GM18951 (cell line): ENCODE measurements at regions not wholly inside any gene's neighbourhood (a gene's known extent, or its start where the extent isn't known, plus 50 kb on each side); places are given as distances from the start of the nearest gene placed in this dataset.

ENCODE experiments used
- POLR2A ChIP-seq: IDR thresholded peaks from 4 replicates; pipeline ENCODE4 v1.6.1; 2011; ENCODE audit warnings: mild to moderate bottlenecking; ENCODE audit not compliant: insufficient read length, insufficient read depth; ENCODE audit errors: extremely low read depth
- in situ Hi-C: fragments of 300-500 bp; cut with MboI; formaldehyde crosslinking; loops from one replicate; pipeline ENCODE4 v1.12.0; 2022; ENCODE audit warnings: low sequenced_read_pairs, mixed read lengths, inconsistent platforms; ENCODE audit not compliant: unreplicated experiment

GRCh38 chr6:105803442-105803841 lies 282.7 kb upstream of the PRDM1 start:
- in situ Hi-C loops = no loop called here
- no peak for TF ChIP-seq POLR2A

GRCh38 chr6:105802703-105803102 lies 283.4 kb upstream of the PRDM1 start:
- TF ChIP-seq POLR2A = no peak
- in situ Hi-C loops = no loop called here

- in situ Hi-C loops = no loop called here
- TF ChIP-seq POLR2A = no peak
Measured at GRCh38 chr6:105800871-105801270, 285.3 kb upstream of the PRDM1 start.

GRCh38 chr6:105800398-105800797 lies 285.7 kb upstream of the PRDM1 start:
- no peak for TF ChIP-seq POLR2A
- in situ Hi-C loops = no loop called here

- no peak for TF ChIP-seq POLR2A
- in situ Hi-C loops = no loop called here
Measured at GRCh38 chr6:105799056-105799455, 287.1 kb upstream of the PRDM1 start.

GRCh38 chr6:105797983-105798453 lies 288.1 kb upstream of the PRDM1 start:
- in situ Hi-C loops = no loop called here
- no peak for TF ChIP-seq POLR2A

GRCh38 chr6:105797286-105797979 lies 288.7 kb upstream of the PRDM1 start:
- in situ Hi-C loops = no loop called here
- no peak for TF ChIP-seq POLR2A

- no peak for TF ChIP-seq POLR2A
- in situ Hi-C loops = no loop called here
Measured at GRCh38 chr6:105795913-105796517, 290.1 kb upstream of the PRDM1 start.

GRCh38 chr6:105795366-105795765 lies 290.8 kb upstream of the PRDM1 start:
- no peak for TF ChIP-seq POLR2A

GRCh38 chr6:105794870-105795269 lies 291.3 kb upstream of the PRDM1 start:
- no peak for TF ChIP-seq POLR2A
- in situ Hi-C loops = no loop called here

More at GRCh38 chr6:105795366-105795765, 290.8 kb upstream of the PRDM1 start:
- in situ Hi-C loops = no loop called here

GRCh38 chr6:105794239-105794638 lies 291.9 kb upstream of the PRDM1 start:
- in situ Hi-C loops = no loop called here
- TF ChIP-seq POLR2A = no peak

- in situ Hi-C loops = no loop called here
- TF ChIP-seq POLR2A = no peak
Measured at GRCh38 chr6:105793130-105793529, 293.0 kb upstream of the PRDM1 start.

GRCh38 chr6:105791583-105792318 lies 294.4 kb upstream of the PRDM1 start:
- in situ Hi-C loops = no loop called here

More at GRCh38 chr6:105791583-105792318, 294.4 kb upstream of the PRDM1 start:
- no peak for TF ChIP-seq POLR2A
